Karpas-422 (cell line): ENCODE measurements at regions not wholly inside any gene's neighbourhood (a gene's known extent, or its start where the extent isn't known, plus 50 kb on each side); places are given as distances from the start of the nearest gene placed in this dataset.

Source experiments
- DNase-seq: peaks from one replicate; pipeline ENCODE4 v3.0.0-alpha.2; 2015
- H2AFZ ChIP-seq: fragments of 200-600 bp; sonication (generic); 2 replicates; pipeline ENCODE4 v1.6.1; 2014; ENCODE audit warnings: antibody characterized with exemption, low read length, mixed read lengths
- H3K27ac ChIP-seq: fragments of 200-600 bp; sonication (generic); 2 replicates; pipeline ENCODE4 v1.5.1; 2014; ENCODE audit warnings: mild to moderate bottlenecking, low read length, moderate library complexity
- H3K27me3 ChIP-seq: fragments of 200-600 bp; sonication (generic); 2 replicates; pipeline ENCODE4 v1.6.1; 2014; ENCODE audit warnings: low read length, mixed read lengths
- H3K36me3 ChIP-seq: fragments of 200-600 bp; sonication (generic); 2 replicates; pipeline ENCODE4 v1.6.1; 2014; ENCODE audit warnings: low read length, mixed read lengths; ENCODE audit not compliant: insufficient read depth
- H3K4me1 ChIP-seq: fragments of 200-600 bp; sonication (generic); 2 replicates; pipeline ENCODE4 v1.6.1; 2014; ENCODE audit warnings: mild to moderate bottlenecking, low read length, mixed read lengths
- H3K4me2 ChIP-seq: fragments of 200-600 bp; sonication (generic); 2 replicates; pipeline ENCODE4 v1.6.1; 2014; ENCODE audit warnings: low read length, low read depth, mild to moderate bottlenecking; ENCODE audit not compliant: poor library complexity, severe bottlenecking
- H3K4me3 ChIP-seq: fragments of 200-600 bp; sonication (generic); 2 replicates; pipeline ENCODE4 v1.5.1; 2014; ENCODE audit warnings: mild to moderate bottlenecking, antibody characterized with exemption, low read length, mixed read lengths
- H3K79me2 ChIP-seq: fragments of 200-600 bp; sonication (generic); 2 replicates; pipeline ENCODE4 v1.6.1; 2014; ENCODE audit warnings: mild to moderate bottlenecking, low read length, mixed read lengths
- H3K9ac ChIP-seq: fragments of 200-600 bp; sonication (generic); 2 replicates; pipeline ENCODE4 v1.6.0; 2014; ENCODE audit warnings: low read length
- H3K9me2 ChIP-seq: fragments of 200-600 bp; sonication (generic), shearing (Covaris generic); replicated peaks from 2 replicates; pipeline ENCODE4 v1.6.0; 2014; ENCODE audit warnings: mild to moderate bottlenecking, low read length, moderate library complexity; ENCODE audit not compliant: insufficient read depth
- H3K9me3 ChIP-seq: fragments of 300-700, 200-600 bp; sonication (generic); 2 replicates; pipeline ENCODE4 v1.6.1; 2014; ENCODE audit warnings: low read length, mixed read lengths
- H4K20me1 ChIP-seq: fragments of 200-600 bp; sonication (generic); 2 replicates; pipeline ENCODE4 v1.6.1; 2014; ENCODE audit warnings: mild to moderate bottlenecking, antibody characterized with exemption, low read length, low read depth; ENCODE audit not compliant: insufficient read depth

- no peaks in the 10 kb centered on the region for H3K27me3 ChIP-seq
- H4K20me1 ChIP-seq = no peaks in the 10 kb centered on the region
- H3K9ac ChIP-seq = no peak overlapping the region
- no peaks in the 10 kb centered on the region for H3K79me2 ChIP-seq
- H3K4me1 ChIP-seq = no peaks in the 10 kb centered on the region
- no peak overlapping the region for H3K4me2 ChIP-seq
- no peaks in the 10 kb centered on the region for H3K36me3 ChIP-seq
- no peak overlapping the region for H3K27ac ChIP-seq
- no peak overlapping the region for H2AFZ ChIP-seq
- DNase-seq = no peak
- no peak overlapping the region for H3K4me3 ChIP-seq
- no peaks in the 10 kb centered on the region for H3K9me2 ChIP-seq
- H3K9me3 ChIP-seq = no peaks in the 10 kb centered on the region
These were observed 538.5 kb upstream of the ZEB2 start for GRCh38 chr2:145058457-145058856.

- Histone ChIP-seq H3K79me2 (no peaks in the 10 kb centered on the region), H3K4me1 (no peaks in the 10 kb centered on the region), H3K9ac (no peak overlapping the region), H3K9me3 (no peaks in the 10 kb centered on the region), H2AFZ (no peak overlapping the region), H3K27ac (no peak overlapping the region), H3K9me2 (no peaks in the 10 kb centered on the region), H3K27me3 (no peaks in the 10 kb centered on the region), H4K20me1 (no peaks in the 10 kb centered on the region), H3K4me2 (no peak overlapping the region), H3K36me3 (no peaks in the 10 kb centered on the region), H3K4me3 (no peak overlapping the region)
- DNase-seq = no peak
These were observed 535.7 kb upstream of the ZEB2 start for GRCh38 chr2:145055651-145056050.

- Histone ChIP-seq H3K9me3 (no peaks in the 10 kb centered on the region), H3K79me2 (no peaks in the 10 kb centered on the region), H3K4me3 (no peak overlapping the region), H3K27ac (no peak overlapping the region), H3K36me3 (no peaks in the 10 kb centered on the region), H3K4me1 (no peaks in the 10 kb centered on the region), H2AFZ (no peak overlapping the region), H3K9ac (no peak overlapping the region), H3K27me3 (no peaks in the 10 kb centered on the region), H3K9me2 (no peaks in the 10 kb centered on the region), H4K20me1 (no peaks in the 10 kb centered on the region), H3K4me2 (no peak overlapping the region)
- no peak for DNase-seq
These were observed 530.2 kb upstream of the ZEB2 start for GRCh38 chr2:145050134-145050533.

- Histone ChIP-seq H3K27me3 (no peaks in the 10 kb centered on the region), H3K36me3 (no peaks in the 10 kb centered on the region), H3K4me3 (no peak overlapping the region), H3K4me2 (no peak overlapping the region), H3K27ac (no peak overlapping the region), H3K9me3 (no peaks in the 10 kb centered on the region), H3K4me1 (no peaks in the 10 kb centered on the region), H3K79me2 (no peaks in the 10 kb centered on the region), H3K9ac (no peak overlapping the region), H4K20me1 (no peaks in the 10 kb centered on the region), H2AFZ (no peak overlapping the region), H3K9me2 (no peaks in the 10 kb centered on the region)
- DNase-seq = no peak
These were observed 529.6 kb upstream of the ZEB2 start for GRCh38 chr2:145049475-145049874.

- no peaks in the 10 kb centered on the region for H3K79me2 ChIP-seq
- no peak overlapping the region for H3K4me2 ChIP-seq
- no peak overlapping the region for H3K4me3 ChIP-seq
- H3K36me3 ChIP-seq = no peaks in the 10 kb centered on the region
- H3K9me3 ChIP-seq = no peaks in the 10 kb centered on the region
- H3K27me3 ChIP-seq = no peaks in the 10 kb centered on the region
- no peak overlapping the region for H3K27ac ChIP-seq
- H3K9me2 ChIP-seq = no peaks in the 10 kb centered on the region
- H3K4me1 ChIP-seq = no peaks in the 10 kb centered on the region
- no peak overlapping the region for H2AFZ ChIP-seq
- H4K20me1 ChIP-seq = no peaks in the 10 kb centered on the region
- no peak overlapping the region for H3K9ac ChIP-seq
- DNase-seq = no peak
These were observed 527.6 kb upstream of the ZEB2 start for GRCh38 chr2:145047554-145047953.

GRCh38 chr2:145044491-145044890 is 524.6 kb upstream of the ZEB2 start:
- H3K79me2 ChIP-seq = no peaks in the 10 kb centered on the region
- no peak overlapping the region for H3K4me2 ChIP-seq
- H3K4me1 ChIP-seq = no peaks in the 10 kb centered on the region
- no peaks in the 10 kb centered on the region for H3K36me3 ChIP-seq
- H2AFZ ChIP-seq = no peak overlapping the region
- H3K27ac ChIP-seq = no peak overlapping the region
- H3K4me3 ChIP-seq = no peak overlapping the region
- H3K9me2 ChIP-seq = peaks cover 3% of the 10 kb centered on the region; the same call in 1 of the 2 replicates
- no peak overlapping the region for H3K9ac ChIP-seq
- DNase-seq = no peak
- no peaks in the 10 kb centered on the region for H3K9me3 ChIP-seq
- H4K20me1 ChIP-seq = no peaks in the 10 kb centered on the region
- no peaks in the 10 kb centered on the region for H3K27me3 ChIP-seq

GRCh38 chr2:145043399-145043834 is 523.5 kb upstream of the ZEB2 start:
- no peak overlapping the region for H2AFZ ChIP-seq
- no peaks in the 10 kb centered on the region for H3K79me2 ChIP-seq
- H3K36me3 ChIP-seq = no peaks in the 10 kb centered on the region
- peaks cover 3% of the 10 kb centered on the region; the same call in 1 of the 2 replicates for H3K9me2 ChIP-seq
- no peaks in the 10 kb centered on the region for H3K9me3 ChIP-seq
- H3K27me3 ChIP-seq = no peaks in the 10 kb centered on the region
- DNase-seq = no peak
- H3K9ac ChIP-seq = no peak overlapping the region
- peaks cover 2% of the 10 kb centered on the region for H3K4me1 ChIP-seq
- no peak overlapping the region for H3K4me2 ChIP-seq
- no peak overlapping the region for H3K27ac ChIP-seq
- H3K4me3 ChIP-seq = no peak overlapping the region
- H4K20me1 ChIP-seq = no peaks in the 10 kb centered on the region

GRCh38 chr2:145041706-145042105 is 521.8 kb upstream of the ZEB2 start:
- H3K4me1 ChIP-seq = peaks cover 5% of the 10 kb centered on the region
- no peak overlapping the region for H2AFZ ChIP-seq
- no peak overlapping the region for H3K9ac ChIP-seq
- H3K9me3 ChIP-seq = no peaks in the 10 kb centered on the region
- H3K27ac ChIP-seq = no peak overlapping the region
- no peak for DNase-seq
- H3K4me2 ChIP-seq = no peak overlapping the region
- H3K9me2 ChIP-seq = peaks cover 3% of the 10 kb centered on the region; the same call in 1 of the 2 replicates
- H3K4me3 ChIP-seq = no peak overlapping the region
- H3K36me3 ChIP-seq = no peaks in the 10 kb centered on the region
- H3K27me3 ChIP-seq = no peaks in the 10 kb centered on the region
- H3K79me2 ChIP-seq = no peaks in the 10 kb centered on the region
- no peaks in the 10 kb centered on the region for H4K20me1 ChIP-seq

GRCh38 chr2:145040433-145040832 is 520.5 kb upstream of the ZEB2 start:
- H3K27me3 ChIP-seq = no peaks in the 10 kb centered on the region
- H2AFZ ChIP-seq = no peak overlapping the region
- no peak overlapping the region for H3K4me2 ChIP-seq
- H3K4me1 ChIP-seq = peaks cover 5% of the 10 kb centered on the region
- no peak overlapping the region for H3K4me3 ChIP-seq
- H4K20me1 ChIP-seq = no peaks in the 10 kb centered on the region
- H3K27ac ChIP-seq = no peak overlapping the region
- H3K79me2 ChIP-seq = no peaks in the 10 kb centered on the region
- no peak for DNase-seq
- no peak overlapping the region for H3K9ac ChIP-seq
- no peaks in the 10 kb centered on the region for H3K36me3 ChIP-seq
- peaks cover 3% of the 10 kb centered on the region; the same call in 1 of the 2 replicates for H3K9me2 ChIP-seq
- no peaks in the 10 kb centered on the region for H3K9me3 ChIP-seq
